Prostate gland (tissue), 2 donors: ENCODE measurements at regions not wholly inside any gene's neighbourhood (a gene's known extent, or its start where the extent isn't known, plus 50 kb on each side); places are given as distances from the start of the nearest gene placed in this dataset.

ENCODE experiments used
- POLR2A ChIP-seq: fragments of 450-650 bp; IDR thresholded peaks from one replicate; pipeline ENCODE4 v1.6.1; 2016; ENCODE audit warnings: antibody characterized with exemption, mild to moderate bottlenecking
- TF ChIP-seq, protein P1 (sequence below), 4 experiments: fragments of 200-600 bp in 2 of 4; fragments of 450-650 bp in 2 of 4; sonication (generic) in 2 of 4; IDR thresholded peaks; 1 replicate in 3 of 4; 2 replicates in 1 of 4; pipeline ENCODE4 v1.5.1; 2016 to 2019; ENCODE audit warnings: antibody characterized with exemption in 4 of 4, mild to moderate bottlenecking in 2 of 4, moderate library complexity in 2 of 4

DNA sequence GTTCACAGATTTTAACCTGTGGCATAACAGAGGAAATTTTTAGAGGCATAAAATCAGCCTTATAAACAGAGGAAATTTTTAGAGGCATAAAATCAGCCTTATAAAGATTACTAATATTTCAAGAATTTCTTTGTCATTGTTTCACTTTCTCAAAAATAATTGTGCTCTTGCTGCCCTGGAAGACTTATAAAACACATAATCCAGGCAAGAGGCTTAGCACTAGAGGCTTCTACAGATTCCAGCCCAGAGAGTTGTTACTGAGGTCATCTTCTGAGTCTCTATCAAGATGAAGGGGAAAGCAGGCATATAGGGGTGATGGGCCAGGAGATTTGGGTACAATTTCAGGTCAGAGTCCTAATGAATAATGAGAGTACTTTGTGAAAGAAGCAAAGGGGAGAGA lies 85.7 kb downstream of the RFPL4B start:
- TF ChIP-seq, protein P1, sequence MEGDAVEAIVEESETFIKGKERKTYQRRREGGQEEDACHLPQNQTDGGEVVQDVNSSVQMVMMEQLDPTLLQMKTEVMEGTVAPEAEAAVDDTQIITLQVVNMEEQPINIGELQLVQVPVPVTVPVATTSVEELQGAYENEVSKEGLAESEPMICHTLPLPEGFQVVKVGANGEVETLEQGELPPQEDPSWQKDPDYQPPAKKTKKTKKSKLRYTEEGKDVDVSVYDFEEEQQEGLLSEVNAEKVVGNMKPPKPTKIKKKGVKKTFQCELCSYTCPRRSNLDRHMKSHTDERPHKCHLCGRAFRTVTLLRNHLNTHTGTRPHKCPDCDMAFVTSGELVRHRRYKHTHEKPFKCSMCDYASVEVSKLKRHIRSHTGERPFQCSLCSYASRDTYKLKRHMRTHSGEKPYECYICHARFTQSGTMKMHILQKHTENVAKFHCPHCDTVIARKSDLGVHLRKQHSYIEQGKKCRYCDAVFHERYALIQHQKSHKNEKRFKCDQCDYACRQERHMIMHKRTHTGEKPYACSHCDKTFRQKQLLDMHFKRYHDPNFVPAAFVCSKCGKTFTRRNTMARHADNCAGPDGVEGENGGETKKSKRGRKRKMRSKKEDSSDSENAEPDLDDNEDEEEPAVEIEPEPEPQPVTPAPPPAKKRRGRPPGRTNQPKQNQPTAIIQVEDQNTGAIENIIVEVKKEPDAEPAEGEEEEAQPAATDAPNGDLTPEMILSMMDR (IDR thresholded peaks at IDR 0.05) = no peak
- no peak for TF ChIP-seq POLR2A
